GM12864 (cell line): ENCODE measurements at regions not wholly inside any gene's neighbourhood (a gene's known extent, or its start where the extent isn't known, plus 50 kb on each side); places are given as distances from the start of the nearest gene placed in this dataset.

ENCODE experiments used
- DNase-seq: peaks from one replicate; pipeline ENCODE4 v3.0.0-alpha.2; 2011; ENCODE audit warnings: low read depth
- H3K4me3 ChIP-seq: 2 replicates; pipeline ENCODE4 v1.5.1; 2011; ENCODE audit warnings: mild to moderate bottlenecking, low read depth, low read length, control low read depth
- CTCF ChIP-seq: IDR thresholded peaks from 2 replicates; pipeline ENCODE4 v1.5.1; 2011; ENCODE audit warnings: low read depth, mild to moderate bottlenecking, moderate library complexity, low read length, control low read depth, inconsistent platforms; ENCODE audit errors: missing control alignments

DNA sequence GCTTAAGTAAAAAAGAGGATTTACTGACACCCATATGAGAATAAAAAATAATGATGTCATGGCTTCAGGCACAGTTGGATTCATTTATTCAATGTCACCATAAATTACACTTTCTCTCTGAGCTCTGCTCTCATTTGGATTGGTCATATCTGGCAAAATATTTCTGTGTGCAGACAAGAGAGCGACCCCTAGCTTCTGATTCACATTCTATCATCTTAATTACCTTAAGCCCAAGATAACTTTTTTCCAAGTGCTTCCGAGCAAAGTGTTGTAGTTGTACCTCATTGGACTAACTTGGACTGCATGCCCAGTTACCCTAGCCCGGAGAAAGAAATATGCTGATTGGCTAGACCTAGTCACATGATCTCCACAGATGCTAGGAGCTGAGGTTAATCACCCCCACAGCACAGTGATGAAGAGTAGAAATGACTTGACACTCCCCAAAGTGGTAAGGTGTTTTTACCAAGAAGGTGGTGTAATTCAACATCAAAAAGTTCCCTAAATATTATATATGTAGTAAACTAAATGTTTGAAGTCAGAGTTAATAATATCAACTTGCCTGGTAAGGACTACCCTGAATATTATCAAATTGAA, 552.2 kb upstream of the SUCLG2 start:
- H3K4me3 ChIP-seq: no peak overlapping the region
- peak; percentile 8 for TF ChIP-seq CTCF
- DNase-seq: no peak

DNA sequence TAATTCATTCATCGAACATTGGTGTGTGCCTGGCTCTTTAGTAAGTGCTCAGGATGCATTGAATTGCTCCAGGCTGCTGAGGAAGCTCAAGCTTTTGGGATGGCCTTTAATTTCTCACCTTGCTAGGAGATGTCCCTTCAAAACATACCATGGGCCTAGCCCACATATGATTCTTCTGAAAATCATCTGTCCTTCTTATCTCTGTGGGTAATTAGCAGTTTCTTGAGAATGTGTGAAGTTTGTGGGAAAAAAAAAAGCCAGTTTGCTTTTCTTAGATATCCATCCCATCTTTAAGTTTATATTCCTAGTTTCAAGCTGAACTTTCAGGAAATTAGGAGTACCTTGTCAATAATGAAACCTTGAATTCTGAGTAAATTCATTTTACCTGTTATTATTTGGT, 532.3 kb upstream of the SUCLG2 start:
- no peak overlapping the region for H3K4me3 ChIP-seq
- DNase-seq: no peak
- TF ChIP-seq CTCF: no peak

DNA sequence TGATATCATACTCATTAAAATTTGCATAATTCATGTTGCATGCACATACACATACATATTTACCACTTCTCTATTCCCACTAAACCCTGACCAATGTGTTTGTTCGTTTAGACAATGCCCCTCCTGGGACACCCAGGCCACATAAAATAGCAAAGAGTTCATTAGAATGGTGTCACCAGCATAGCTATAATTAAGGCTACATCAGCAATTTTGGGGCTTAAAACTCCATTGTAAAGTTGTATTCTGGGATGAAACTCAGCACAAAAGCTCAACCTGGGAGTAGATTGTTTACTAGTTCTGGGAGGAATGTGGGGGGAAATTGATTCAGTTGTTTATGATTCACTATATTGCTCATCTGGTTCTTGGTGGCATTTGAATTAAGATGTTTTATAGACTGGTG, 522.2 kb upstream of the SUCLG2 start:
- no peak overlapping the region for H3K4me3 ChIP-seq
- TF ChIP-seq CTCF: no peak
- DNase-seq: no peak

- TF ChIP-seq CTCF: no peak
- no peak overlapping the region for H3K4me3 ChIP-seq
- no peak for DNase-seq
These were observed 518.7 kb upstream of the SUCLG2 start for GRCh38 chr3:68173012-68173634.

- no peak for TF ChIP-seq CTCF
- H3K4me3 ChIP-seq: no peak overlapping the region
- no peak for DNase-seq
These were observed 517.6 kb upstream of the SUCLG2 start for GRCh38 chr3:68172039-68172438.

DNA sequence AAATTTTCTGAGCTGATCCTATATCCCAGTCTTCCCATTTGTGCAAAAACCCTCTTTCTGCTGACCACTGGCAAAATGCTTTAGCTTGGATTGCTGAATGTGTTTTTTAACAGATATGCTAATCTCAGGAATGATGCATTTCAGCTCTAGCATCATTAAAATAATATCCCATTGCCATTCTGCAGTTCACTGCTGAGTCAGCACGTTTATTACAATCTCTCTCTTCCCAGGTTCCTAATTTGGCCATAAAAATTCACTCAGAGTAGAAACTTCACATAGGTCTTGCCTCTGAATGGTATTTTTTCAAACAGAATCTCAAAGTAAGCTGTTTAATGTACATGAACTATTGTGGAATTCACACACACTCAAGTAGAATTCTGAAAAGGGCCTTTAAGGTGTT, 509.6 kb upstream of the SUCLG2 start:
- no peak overlapping the region for H3K4me3 ChIP-seq
- TF ChIP-seq CTCF: no peak
- DNase-seq: no peak

GRCh38 chr3:68163062-68163461, 508.6 kb upstream of the SUCLG2 start:
- no peak for TF ChIP-seq CTCF
- no peak for DNase-seq
- no peak overlapping the region for H3K4me3 ChIP-seq
